RCC 7860 (cell line): ENCODE measurements at regions not wholly inside any gene's neighbourhood (a gene's known extent, or its start where the extent isn't known, plus 50 kb on each side); places are given as distances from the start of the nearest gene placed in this dataset.
A peak's percentile ranks its signal among the peaks of the same experiment; 100 is the strongest.

Experiments
- DNase-seq: peaks from one replicate; pipeline ENCODE4 v3.0.0-alpha.2; 2015; ENCODE audit warnings: low spot score
- FAIRE-seq: peaks from 2 replicates; lab custom pipeline; 2012; peaks lifted over from hg19 to GRCh38; lab: Jason Lieb, UNC

- FAIRE-seq (no peak), DNase-seq (no peak)
Measured at GRCh38 chr4:11743976-11744375, 315.3 kb upstream of the HS3ST1 start.

DNA sequence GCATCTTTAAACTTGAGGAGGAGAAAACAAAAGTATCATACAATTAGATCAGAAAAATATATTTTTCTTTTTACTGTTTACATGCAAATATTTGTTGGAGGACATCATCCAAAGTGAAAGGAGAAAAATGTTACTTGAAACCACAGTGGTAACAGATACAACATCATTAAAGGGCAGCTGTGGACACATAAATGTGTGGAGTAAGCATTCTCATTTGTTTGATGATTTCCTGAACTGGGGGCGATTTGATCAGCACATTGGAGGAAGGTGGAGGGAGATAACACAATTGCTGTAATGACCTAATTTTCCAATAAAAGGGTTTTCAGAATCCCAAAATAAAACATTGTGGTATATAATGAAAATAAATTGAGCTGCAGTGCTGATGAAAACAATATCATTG lies 314.5 kb upstream of the HS3ST1 start:
- DNase-seq = no peak
- no peak for FAIRE-seq

GRCh38 chr4:11741190-11741652 lies 312.5 kb upstream of the HS3ST1 start:
- DNase-seq = peak; percentile 17

GRCh38 chr4:11739992-11740391 lies 311.3 kb upstream of the HS3ST1 start:
- DNase-seq = no peak

More at GRCh38 chr4:11741190-11741652, 312.5 kb upstream of the HS3ST1 start:
- FAIRE-seq = no peak

GRCh38 chr4:11736978-11737377 lies 308.3 kb upstream of the HS3ST1 start:
- DNase-seq = no peak

More at GRCh38 chr4:11739992-11740391, 311.3 kb upstream of the HS3ST1 start:
- FAIRE-seq = no peak

GRCh38 chr4:11735651-11736050 lies 307.0 kb upstream of the HS3ST1 start:
- FAIRE-seq = no peak
- no peak for DNase-seq

More at GRCh38 chr4:11736978-11737377, 308.3 kb upstream of the HS3ST1 start:
- no peak for FAIRE-seq

DNA sequence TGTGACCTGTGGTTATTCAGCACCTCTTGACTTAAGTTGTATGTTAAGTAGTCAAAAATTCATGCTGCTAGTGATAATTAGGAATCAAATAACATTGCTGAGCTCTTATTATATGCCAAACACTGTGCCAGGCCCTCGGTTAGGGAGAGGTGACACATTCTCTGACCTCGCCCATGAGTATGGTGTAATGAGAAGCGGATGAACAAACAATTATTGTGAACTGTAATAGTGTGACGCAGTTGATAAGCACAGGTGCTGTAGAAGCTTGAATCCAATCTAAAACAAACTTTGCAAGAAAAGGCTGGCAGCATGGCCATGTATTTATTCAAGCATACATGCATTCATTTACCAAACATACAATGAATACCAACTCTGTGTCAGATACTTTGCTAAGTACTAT lies 303.5 kb upstream of the HS3ST1 start:
- FAIRE-seq = no peak
- DNase-seq = no peak

DNA sequence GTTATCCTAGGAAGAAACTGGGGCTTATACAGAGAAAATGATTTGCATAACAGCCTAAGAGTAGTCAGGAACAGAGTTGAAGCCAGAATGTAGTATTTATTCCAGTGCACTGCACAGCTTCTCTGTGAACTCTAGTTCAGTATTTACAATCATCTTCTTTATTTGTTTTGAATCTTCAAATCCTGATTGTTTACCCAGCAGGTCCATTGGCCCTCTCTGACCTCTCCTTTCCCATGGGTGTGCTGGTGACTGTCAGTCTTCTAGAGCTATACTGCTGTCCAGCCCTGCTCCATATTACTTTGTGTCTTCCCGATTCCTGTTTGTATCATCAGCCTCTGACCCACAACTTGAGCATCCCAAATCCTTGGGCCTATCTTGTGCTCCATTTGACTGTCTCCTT lies 301.9 kb upstream of the HS3ST1 start:
- DNase-seq (no peak), FAIRE-seq (no peak)

GRCh38 chr4:11729548-11729947 lies 300.9 kb upstream of the HS3ST1 start:
- no peak for FAIRE-seq
- no peak for DNase-seq

DNA sequence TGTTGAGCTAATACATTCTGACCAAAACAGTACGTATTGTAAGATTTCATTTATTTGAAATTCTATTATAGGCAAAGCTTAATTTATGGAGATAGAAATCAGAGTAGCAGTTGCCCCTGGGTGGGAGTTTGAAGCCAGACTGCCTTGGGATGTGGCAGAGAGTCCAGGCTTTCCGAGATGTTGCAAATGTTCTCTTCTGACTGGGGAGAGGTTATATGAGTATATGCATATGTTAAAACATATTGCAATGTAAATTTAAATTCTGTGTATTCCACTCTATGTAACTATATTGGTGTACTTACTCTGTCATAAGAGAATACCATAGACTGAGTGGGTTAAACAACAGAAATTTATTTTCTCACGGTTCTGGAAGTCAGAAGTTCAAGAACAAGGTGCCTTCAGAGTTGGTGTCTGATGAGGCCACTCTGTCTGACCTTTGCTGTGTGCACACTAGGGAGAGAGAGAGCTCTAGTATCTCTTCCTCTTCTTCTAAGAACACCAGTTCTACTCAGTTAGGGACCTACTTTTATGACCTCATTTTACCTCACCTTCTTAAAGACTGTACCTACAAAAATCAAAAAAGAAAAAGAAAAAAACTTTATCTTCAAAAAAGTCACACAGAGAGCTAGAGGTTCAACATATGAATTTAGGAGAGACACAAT lies 299.3 kb upstream of the HS3ST1 start:
- no peak for DNase-seq
- FAIRE-seq = no peak

DNA sequence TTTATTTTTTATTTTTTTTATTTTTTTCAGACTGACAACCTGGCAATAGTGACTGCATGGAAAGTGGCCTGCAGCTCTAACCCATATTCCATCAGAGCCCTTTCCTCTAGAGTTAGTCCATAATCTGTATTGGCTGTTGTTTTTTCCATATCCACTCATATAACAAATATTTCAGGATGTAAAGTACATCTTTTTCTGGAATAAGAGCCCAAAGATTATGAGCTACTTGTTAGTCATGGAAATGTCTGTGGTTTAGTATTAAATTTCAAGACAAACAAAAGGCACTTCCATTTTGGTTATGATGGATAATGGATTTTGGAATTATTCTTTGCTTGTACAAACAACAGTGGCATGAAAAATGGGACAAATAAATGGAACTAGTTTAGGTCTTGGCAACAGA lies 296.0 kb upstream of the HS3ST1 start:
- FAIRE-seq = no peak
- no peak for DNase-seq

DNA sequence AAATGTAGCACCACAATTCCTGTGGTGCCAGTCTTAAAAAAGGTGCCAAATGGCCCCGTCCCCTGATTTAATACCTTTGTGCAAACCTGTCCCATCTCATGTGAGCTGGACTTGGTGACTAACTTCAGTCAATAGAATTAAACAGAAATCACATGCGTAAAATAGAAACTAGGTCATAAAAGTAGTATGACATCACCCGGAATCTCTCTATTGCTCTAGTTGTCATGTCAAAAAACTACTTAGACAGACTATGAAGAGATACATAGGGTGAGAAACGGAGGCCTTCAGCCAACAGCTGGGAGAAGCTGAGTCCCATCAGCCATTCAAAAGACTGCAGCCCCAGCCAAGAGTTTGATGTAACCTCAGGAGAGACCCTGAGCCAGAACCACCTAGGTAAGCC lies 293.5 kb upstream of the HS3ST1 start:
- FAIRE-seq (no peak), DNase-seq (no peak)

- FAIRE-seq = peak; percentile 69
- peak; percentile 55 for DNase-seq
Measured at GRCh38 chr4:11720292-11720691, 291.6 kb upstream of the HS3ST1 start.

DNA sequence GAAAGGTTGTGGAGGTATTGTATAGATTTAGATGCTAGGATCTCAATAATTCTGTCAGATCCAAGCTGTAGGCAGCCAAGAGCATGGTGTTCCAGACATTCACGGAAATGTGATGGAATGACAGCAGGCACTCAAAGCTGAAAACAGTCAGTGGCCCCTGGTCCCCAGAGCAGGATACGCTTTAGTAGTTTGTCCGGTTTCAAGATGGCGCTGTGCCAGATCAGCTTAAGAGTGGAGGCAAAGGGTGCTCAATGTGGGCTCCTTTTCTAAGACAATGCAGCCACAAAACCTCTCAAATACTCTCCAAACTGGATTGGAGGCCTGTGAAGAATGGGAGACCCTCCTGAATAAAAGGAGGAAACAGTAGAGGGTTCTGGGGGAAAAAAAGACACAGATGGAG lies 291.2 kb upstream of the HS3ST1 start:
- DNase-seq (no peak), FAIRE-seq (no peak)

- FAIRE-seq (no peak), DNase-seq (no peak)
Measured at GRCh38 chr4:11715753-11716521, 287.2 kb upstream of the HS3ST1 start.

GRCh38 chr4:11710453-11711093 lies 281.9 kb upstream of the HS3ST1 start:
- DNase-seq = peak; percentile 34

DNA sequence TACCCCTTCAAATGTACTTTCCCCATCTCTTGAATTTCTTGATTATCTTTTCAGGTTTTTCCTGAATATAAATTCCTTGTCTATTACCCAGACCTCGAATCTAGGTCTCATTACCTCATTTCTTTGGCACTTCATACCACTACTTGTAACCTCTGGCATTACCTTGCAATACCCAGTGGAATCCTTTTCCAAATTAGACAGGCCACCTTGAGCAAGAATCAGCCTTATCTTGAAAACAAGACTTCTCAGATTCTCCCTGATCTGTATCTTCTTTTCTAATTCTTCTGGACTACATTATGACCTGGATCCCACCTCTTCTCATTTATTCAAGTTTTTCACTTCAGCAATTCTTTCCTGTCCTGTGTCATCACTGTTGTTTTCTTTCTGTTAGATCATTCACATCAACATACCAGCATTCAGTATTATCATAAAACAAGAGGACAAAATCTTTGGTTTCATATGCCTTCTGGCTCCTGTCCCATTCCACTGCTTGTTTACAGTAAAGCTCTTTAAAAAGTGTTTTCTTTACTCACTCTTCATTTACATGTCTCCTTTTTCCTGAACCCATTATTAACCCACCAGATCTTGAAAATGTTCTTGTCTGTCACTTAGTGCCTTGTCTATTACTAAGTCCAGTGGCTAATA lies 275.6 kb upstream of the HS3ST1 start:
- FAIRE-seq (no peak), DNase-seq (no peak)

More at GRCh38 chr4:11710453-11711093, 281.9 kb upstream of the HS3ST1 start:
- no peak for FAIRE-seq

DNA sequence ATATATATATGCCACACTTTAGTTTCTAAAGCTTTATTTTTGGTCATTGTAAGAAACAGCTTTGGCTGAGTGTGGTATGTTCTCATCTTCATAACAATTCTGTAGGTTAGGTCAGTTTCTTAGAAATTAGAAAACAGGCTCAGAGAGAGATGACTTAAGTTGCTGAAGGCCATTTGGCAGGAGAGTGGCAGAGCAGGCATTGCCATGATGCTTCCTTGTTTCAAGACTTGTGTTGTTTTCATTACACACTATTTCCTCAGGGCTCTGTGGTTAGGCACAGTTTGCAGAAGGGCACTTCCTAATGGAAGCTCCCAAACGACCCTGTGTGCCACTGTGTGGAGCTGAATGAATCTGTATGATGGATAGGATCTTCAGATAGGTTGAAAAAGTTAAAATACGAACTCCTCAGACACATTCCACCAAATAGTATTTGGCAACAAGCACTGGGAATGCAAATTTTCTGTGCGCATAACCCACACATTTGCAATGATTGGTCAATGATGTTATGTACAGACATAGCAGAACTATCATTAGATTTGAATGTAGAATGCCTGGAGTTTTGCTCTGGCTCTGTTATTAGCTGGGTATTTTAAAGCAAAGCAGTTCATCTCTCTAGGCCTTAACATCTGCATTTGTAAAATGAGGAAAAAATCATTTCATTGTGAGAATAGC lies 274.3 kb upstream of the HS3ST1 start:
- DNase-seq (no peak), FAIRE-seq (no peak)

GRCh38 chr4:11701966-11702725 lies 273.5 kb upstream of the HS3ST1 start:
- no peak for FAIRE-seq
- DNase-seq = no peak

DNA sequence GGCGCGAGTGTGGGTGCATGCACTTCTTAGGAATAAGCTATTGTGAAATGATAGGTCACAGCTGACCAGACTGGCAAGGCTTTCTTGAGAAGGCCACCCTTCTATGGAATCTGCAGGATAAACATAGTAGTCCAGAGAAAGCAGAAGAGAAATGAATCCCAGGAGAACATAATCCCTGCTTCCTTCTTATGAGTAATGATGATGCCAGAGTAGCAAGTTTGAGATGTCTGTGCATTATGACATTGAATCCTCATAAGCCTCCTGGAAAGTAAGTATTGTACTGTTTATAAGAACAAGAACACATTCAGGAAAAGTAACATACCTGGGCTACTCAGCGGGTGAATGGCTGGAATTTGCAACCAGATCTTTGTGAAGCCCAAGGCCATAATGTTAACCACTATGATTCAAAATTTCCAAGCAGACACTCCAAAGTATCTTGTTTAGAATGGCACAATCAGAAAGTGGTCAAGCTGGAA lies 272.1 kb upstream of the HS3ST1 start:
- DNase-seq = peak; percentile 51

More for the DNA sequence above, 272.1 kb upstream of the HS3ST1 start:
- no peak for FAIRE-seq
